ENCODE measurements at regions not wholly inside any gene's neighbourhood (a gene's known extent, or its start where the extent isn't known, plus 50 kb on each side); places are given as distances from the start of the nearest gene placed in this dataset.

DNA sequence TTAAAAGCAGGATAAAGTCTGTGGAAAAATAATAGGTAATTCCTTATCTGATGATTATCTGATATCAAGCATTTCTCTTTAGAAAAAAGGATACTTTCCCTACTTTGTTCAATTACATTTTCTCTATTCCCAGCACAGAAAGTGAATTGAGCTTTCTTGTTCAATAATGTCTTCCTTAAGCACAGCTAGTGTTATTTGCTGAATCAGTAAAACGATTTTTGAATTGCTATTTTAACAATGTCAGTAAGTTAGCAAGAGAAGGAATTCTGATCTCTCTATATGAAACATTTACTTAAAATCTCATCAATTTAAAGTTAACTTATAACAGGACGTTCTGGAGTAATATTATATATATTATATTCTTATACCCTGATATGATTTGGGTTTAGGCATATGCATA, 337.2 kb upstream of the ANKRD30A start:
- TF ChIP-seq ZFX (IDR thresholded peaks at IDR 0.05) (no peak), CTCF (conservative IDR thresholded peaks at IDR 0.05) (no peak)

Measured in C4-2B (cell line).